NB4 (cell line): ENCODE measurements at regions not wholly inside any gene's neighbourhood (a gene's known extent, or its start where the extent isn't known, plus 50 kb on each side); places are given as distances from the start of the nearest gene placed in this dataset.

Experiments used
- DNase-seq: peaks from one replicate; pipeline ENCODE4 v3.0.0; 2010; ENCODE audit warnings: low read depth
- H3K4me3 ChIP-seq: one replicate; pipeline ENCODE4 v1.5.1; 2011; ENCODE audit warnings: mild to moderate bottlenecking, low read depth, low read length, moderate library complexity
- MYC ChIP-seq: IDR thresholded peaks from 2 replicates; pipeline ENCODE4 v1.6.1; 2011; ENCODE audit warnings: low read depth, low read length
- POLR2A ChIP-seq: IDR thresholded peaks from 2 replicates; pipeline ENCODE4 v1.6.1; 2011; ENCODE audit warnings: mild to moderate bottlenecking; ENCODE audit not compliant: insufficient read length; ENCODE audit errors: extremely low read depth
- TF ChIP-seq, protein P1 (sequence below): IDR thresholded peaks from one replicate; pipeline ENCODE4 v1.5.1; 2012; ENCODE audit warnings: low read depth, low read length
- TF ChIP-seq, protein P2 (sequence below): IDR thresholded peaks from 2 replicates; pipeline ENCODE4 v1.6.1; 2011; ENCODE audit warnings: low read depth, low read length

DNA sequence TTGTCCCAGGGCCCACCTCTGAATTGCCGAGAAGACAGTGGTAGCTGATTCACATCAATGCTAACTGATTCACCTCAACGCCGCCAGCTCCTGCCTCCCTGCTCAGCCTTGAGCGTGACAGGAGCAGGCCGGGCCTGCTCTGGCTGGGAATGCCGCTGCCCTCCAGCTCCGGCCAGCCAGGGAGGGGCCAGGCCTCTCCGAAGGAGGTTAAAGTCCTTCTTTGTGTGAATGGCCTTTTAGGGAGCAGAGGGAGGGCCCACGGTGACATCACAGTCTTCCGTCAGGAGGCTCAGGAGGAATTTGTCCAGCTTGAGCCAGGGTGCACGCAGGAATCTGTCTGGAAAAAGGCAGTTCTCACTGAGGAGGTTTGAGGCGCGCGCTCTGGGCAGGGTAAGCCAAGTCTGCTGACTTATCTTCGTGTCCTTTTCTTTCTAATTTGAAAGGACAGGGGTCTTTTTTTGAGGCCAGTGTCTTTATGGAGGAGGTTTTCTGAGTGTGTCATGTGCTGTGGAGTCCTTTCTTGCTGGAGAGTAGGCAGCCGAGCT, 82.7 kb downstream of the C9orf152 start:
- DNase-seq = no peak
- no peak overlapping the region for H3K4me3 ChIP-seq
- TF ChIP-seq, protein P1, sequence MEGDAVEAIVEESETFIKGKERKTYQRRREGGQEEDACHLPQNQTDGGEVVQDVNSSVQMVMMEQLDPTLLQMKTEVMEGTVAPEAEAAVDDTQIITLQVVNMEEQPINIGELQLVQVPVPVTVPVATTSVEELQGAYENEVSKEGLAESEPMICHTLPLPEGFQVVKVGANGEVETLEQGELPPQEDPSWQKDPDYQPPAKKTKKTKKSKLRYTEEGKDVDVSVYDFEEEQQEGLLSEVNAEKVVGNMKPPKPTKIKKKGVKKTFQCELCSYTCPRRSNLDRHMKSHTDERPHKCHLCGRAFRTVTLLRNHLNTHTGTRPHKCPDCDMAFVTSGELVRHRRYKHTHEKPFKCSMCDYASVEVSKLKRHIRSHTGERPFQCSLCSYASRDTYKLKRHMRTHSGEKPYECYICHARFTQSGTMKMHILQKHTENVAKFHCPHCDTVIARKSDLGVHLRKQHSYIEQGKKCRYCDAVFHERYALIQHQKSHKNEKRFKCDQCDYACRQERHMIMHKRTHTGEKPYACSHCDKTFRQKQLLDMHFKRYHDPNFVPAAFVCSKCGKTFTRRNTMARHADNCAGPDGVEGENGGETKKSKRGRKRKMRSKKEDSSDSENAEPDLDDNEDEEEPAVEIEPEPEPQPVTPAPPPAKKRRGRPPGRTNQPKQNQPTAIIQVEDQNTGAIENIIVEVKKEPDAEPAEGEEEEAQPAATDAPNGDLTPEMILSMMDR = no peak
- TF ChIP-seq POLR2A (no peak), MYC (no peak)
- TF ChIP-seq, protein P2, sequence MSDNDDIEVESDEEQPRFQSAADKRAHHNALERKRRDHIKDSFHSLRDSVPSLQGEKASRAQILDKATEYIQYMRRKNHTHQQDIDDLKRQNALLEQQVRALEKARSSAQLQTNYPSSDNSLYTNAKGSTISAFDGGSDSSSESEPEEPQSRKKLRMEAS = no peak

DNA sequence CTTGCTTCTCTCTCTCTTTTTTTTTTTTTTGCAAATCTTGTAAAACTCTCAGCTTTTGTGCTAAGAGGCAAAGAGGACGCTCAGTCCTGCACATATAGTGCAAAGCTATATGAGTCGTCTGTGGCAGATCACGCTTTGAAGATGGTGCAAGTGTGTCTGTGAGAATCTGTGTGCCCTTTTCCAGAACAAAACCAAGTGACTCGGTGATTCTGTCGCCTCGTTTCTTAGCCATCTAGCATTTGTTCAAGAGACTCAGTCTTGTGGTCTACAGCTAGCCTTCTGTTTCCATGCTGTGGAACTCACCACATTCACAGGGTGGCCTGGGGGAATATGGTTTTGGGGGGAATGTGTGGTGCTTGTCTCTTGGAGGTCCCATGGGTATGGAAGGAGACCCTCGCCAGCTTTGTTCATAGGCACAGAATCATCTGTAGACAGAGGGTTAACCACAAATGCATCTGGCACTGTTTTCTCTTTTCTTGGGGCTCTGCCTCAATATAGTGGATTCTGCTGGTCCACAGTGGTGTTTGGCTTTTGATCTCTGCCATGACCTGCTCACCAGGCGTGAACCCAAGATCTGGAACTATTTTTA, 82.1 kb downstream of the C9orf152 start:
- DNase-seq = peak; percentile 28
- TF ChIP-seq, protein P2 = no peak
- TF ChIP-seq MYC = no peak
- TF ChIP-seq POLR2A = no peak
- TF ChIP-seq, protein P1 = no peak
- no peak overlapping the region for H3K4me3 ChIP-seq

DNA sequence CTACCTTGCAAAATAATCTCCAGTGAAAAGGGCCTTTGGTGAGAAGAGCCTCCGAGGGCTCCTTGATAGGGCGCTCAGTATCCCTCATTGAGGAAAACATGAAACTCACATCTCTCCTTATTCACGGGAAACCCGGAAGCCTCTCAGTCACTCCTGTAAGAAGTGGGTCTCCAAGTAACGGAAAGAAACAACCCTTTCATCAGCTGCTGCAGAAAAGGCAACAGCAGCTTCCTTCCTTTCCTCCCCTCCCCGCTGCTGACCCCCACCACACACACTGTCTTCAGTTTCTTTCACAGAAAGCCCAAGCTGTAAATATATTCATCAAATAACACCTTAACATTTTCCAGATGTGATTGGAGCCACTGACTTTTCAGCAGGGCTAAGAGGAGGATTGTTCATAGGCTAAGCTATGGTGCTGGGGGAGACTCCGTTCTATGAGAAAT, 81.4 kb downstream of the C9orf152 start:
- no peak overlapping the region for H3K4me3 ChIP-seq
- no peak for TF ChIP-seq POLR2A
- TF ChIP-seq, protein P2 = no peak
- TF ChIP-seq, protein P1 = no peak
- TF ChIP-seq MYC = no peak
- no peak for DNase-seq

DNA sequence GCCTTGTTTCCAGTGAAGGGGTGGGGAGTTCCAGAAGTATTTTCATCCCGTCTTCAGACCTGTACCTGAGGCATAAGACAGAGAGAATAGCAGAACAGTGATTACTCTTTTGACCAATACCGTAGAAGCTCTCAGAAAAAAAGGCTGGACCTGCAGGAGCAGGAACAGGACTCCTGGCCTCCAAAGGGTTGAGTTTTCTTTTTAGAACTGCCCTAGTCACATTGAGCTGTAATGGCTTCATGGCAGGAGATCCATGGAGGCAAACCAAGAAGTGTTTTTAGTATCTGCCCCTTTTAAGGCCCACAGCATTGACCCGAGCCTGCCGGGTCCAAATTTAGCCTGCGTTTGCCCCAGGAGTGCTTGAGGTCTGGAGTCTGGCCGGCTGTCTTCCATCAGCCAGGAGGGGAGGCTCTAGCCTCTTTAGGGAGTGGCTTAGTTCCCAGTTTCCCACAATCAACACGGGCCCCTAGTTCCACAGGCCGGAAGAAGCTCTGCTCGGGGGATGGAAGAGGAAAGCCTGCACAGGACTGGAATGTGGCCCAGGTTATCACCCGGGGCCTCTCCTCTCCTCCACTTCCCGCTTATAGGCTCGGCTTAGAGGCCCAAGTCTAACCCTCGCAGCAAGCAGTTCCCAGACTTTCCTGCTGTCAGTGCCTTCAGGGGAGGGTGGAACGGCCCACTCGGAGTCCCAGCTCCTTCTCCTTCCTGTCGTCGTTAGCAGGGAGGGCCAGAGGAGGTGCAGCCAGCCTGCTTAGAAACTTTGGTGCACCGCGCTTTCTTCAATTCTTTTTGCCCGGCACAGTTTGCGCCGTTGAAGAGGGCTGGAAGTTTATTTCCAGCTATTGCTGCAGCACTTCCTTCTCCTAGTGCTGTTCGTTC, 80.7 kb downstream of the C9orf152 start:
- no peak overlapping the region for H3K4me3 ChIP-seq
- TF ChIP-seq, protein P1 = no peak
- no peak for TF ChIP-seq POLR2A
- TF ChIP-seq, protein P2 = no peak
- TF ChIP-seq MYC = no peak
- DNase-seq = no peak

DNA sequence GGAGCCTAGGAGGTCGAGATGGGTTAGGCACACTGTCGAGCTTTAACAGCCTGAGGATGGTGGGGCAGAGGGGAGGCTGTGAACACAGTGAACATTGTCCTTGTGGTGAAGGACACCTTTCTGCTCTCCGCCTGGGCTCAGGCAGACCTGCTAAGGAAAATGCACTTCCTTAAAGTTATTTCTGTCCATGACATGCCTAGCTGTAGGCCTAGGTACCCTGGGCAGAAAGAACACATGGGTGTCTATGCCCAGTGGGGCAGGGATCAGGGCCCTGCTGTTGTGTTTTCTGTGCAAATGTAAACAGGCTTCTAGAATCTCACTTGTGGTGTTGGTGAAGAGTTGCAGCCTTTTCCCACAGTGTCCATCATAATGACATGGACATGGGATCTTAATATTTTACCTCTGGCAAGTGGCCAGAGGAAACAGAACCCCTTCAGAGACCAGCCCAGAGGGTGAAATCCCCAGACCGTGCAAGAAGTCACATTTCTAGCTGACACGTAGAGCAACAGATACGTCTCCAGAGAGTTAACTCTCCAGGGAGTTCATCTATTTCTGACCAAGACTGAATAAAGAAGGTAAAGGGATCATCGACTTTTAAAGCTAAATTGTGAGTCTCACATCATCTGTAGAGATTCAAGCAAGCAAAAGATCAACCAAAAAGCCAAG, 79.2 kb downstream of the C9orf152 start:
- no peak for DNase-seq
- no peak overlapping the region for H3K4me3 ChIP-seq

More for the DNA sequence above, 79.2 kb downstream of the C9orf152 start:
- TF ChIP-seq, protein P1 = no peak
- TF ChIP-seq POLR2A = no peak
- TF ChIP-seq, protein P2 = no peak
- TF ChIP-seq MYC = no peak
